KOPT-K1 (cell line): ENCODE measurements at regions not wholly inside any gene's neighbourhood (a gene's known extent, or its start where the extent isn't known, plus 50 kb on each side); places are given as distances from the start of the nearest gene placed in this dataset.

Source experiments
- H3K27ac ChIP-seq: fragments of 200-600 bp; sonication (generic); 2 replicates; pipeline ENCODE4 v1.5.1; 2016; ENCODE audit warnings: antibody characterized with exemption, mild to moderate bottlenecking, low read depth, low read length; ENCODE audit not compliant: poor library complexity, severe bottlenecking
- H3K36me3 ChIP-seq: fragments of 200-600 bp; sonication (generic); 2 replicates; pipeline ENCODE4 v1.5.1; 2017; ENCODE audit warnings: antibody characterized with exemption, mild to moderate bottlenecking, low read length, moderate library complexity; ENCODE audit not compliant: insufficient read depth
- H3K9me3 ChIP-seq: fragments of 200-600 bp; sonication (generic); 2 replicates; pipeline ENCODE4 v1.5.1; 2017; ENCODE audit warnings: antibody characterized with exemption, low read length, mild to moderate bottlenecking; ENCODE audit not compliant: insufficient read depth, poor library complexity, severe bottlenecking

GRCh38 chr10:62453274-62453673, 79.1 kb downstream of the ZNF365 start:
- Histone ChIP-seq H3K27ac (no peak overlapping the region), H3K9me3 (no peaks in the 10 kb centered on the region), H3K36me3 (no peaks in the 10 kb centered on the region)

- no peak overlapping the region for H3K27ac ChIP-seq
These were observed 80.7 kb downstream of the ZNF365 start for GRCh38 chr10:62454687-62455397.

GRCh38 chr10:62456611-62457101, 82.5 kb downstream of the ZNF365 start:
- no peaks in the 10 kb centered on the region for H3K36me3 ChIP-seq
- no peaks in the 10 kb centered on the region for H3K9me3 ChIP-seq
- H3K27ac ChIP-seq = no peak overlapping the region

More at GRCh38 chr10:62454687-62455397, 80.7 kb downstream of the ZNF365 start:
- no peaks in the 10 kb centered on the region for H3K9me3 ChIP-seq
- no peaks in the 10 kb centered on the region for H3K36me3 ChIP-seq

- H3K36me3 ChIP-seq = no peaks in the 10 kb centered on the region
- no peaks in the 10 kb centered on the region for H3K9me3 ChIP-seq
- no peak overlapping the region for H3K27ac ChIP-seq
These were observed 83.0 kb downstream of the ZNF365 start for GRCh38 chr10:62457196-62457595.

- Histone ChIP-seq H3K36me3 (no peaks in the 10 kb centered on the region), H3K9me3 (no peaks in the 10 kb centered on the region), H3K27ac (no peak overlapping the region)
These were observed 83.4 kb downstream of the ZNF365 start for GRCh38 chr10:62457598-62457997.

GRCh38 chr10:62459072-62459471, 84.9 kb downstream of the ZNF365 start:
- H3K9me3 ChIP-seq = peaks cover under 1% of the 10 kb centered on the region
- no peaks in the 10 kb centered on the region for H3K36me3 ChIP-seq
- no peak overlapping the region for H3K27ac ChIP-seq

- H3K27ac ChIP-seq = no peak overlapping the region
These were observed 85.3 kb downstream of the ZNF365 start for GRCh38 chr10:62459500-62459899.

GRCh38 chr10:62460393-62460792, 86.2 kb downstream of the ZNF365 start:
- Histone ChIP-seq H3K27ac (no peak overlapping the region), H3K36me3 (no peaks in the 10 kb centered on the region), H3K9me3 (peaks cover 10% of the 10 kb centered on the region)

More at GRCh38 chr10:62459500-62459899, 85.3 kb downstream of the ZNF365 start:
- peaks cover 5% of the 10 kb centered on the region for H3K9me3 ChIP-seq
- no peaks in the 10 kb centered on the region for H3K36me3 ChIP-seq

- H3K27ac ChIP-seq = no peak overlapping the region
- H3K36me3 ChIP-seq = no peaks in the 10 kb centered on the region
- H3K9me3 ChIP-seq = peaks cover 17% of the 10 kb centered on the region
These were observed 87.0 kb downstream of the ZNF365 start for GRCh38 chr10:62461120-62461519.

- no peaks in the 10 kb centered on the region for H3K36me3 ChIP-seq
- no peak overlapping the region for H3K27ac ChIP-seq
- H3K9me3 ChIP-seq = peaks cover 25% of the 10 kb centered on the region
These were observed 88.3 kb downstream of the ZNF365 start for GRCh38 chr10:62462461-62462860.

GRCh38 chr10:62463364-62463763, 89.2 kb downstream of the ZNF365 start:
- H3K9me3 ChIP-seq = peaks cover 25% of the 10 kb centered on the region
- no peaks in the 10 kb centered on the region for H3K36me3 ChIP-seq
- H3K27ac ChIP-seq = no peak overlapping the region

GRCh38 chr10:62464308-62464707, 90.1 kb downstream of the ZNF365 start:
- H3K27ac ChIP-seq = no peak overlapping the region
- H3K9me3 ChIP-seq = peaks cover 25% of the 10 kb centered on the region
- H3K36me3 ChIP-seq = no peaks in the 10 kb centered on the region

- Histone ChIP-seq H3K9me3 (peaks cover 25% of the 10 kb centered on the region), H3K36me3 (no peaks in the 10 kb centered on the region), H3K27ac (no peak overlapping the region)
These were observed 92.4 kb downstream of the ZNF365 start for GRCh38 chr10:62466590-62466989.

GRCh38 chr10:62467527-62467926, 93.4 kb downstream of the ZNF365 start:
- no peaks in the 10 kb centered on the region for H3K36me3 ChIP-seq
- H3K9me3 ChIP-seq = peaks cover 25% of the 10 kb centered on the region
- no peak overlapping the region for H3K27ac ChIP-seq

GRCh38 chr10:62471711-62472110, 97.5 kb downstream of the ZNF365 start:
- peaks cover 2% of the 10 kb centered on the region for H3K9me3 ChIP-seq
- H3K36me3 ChIP-seq = no peaks in the 10 kb centered on the region
- no peak overlapping the region for H3K27ac ChIP-seq

- Histone ChIP-seq H3K27ac (no peak overlapping the region), H3K36me3 (no peaks in the 10 kb centered on the region), H3K9me3 (no peaks in the 10 kb centered on the region)
These were observed 99.1 kb downstream of the ZNF365 start for GRCh38 chr10:62473241-62473640.
